NCI-H1436 treated with DMSO at 0.1 percent for 48 hours (cell line): ENCODE measurements at regions not wholly inside any gene's neighbourhood (a gene's known extent, or its start where the extent isn't known, plus 50 kb on each side); places are given as distances from the start of the nearest gene placed in this dataset.
"Not testable (repeated sequence)": the region's sequence is repeated elsewhere in the genome, so short reads cannot be mapped to it uniquely, and the experiment has no call there.

Source experiments
- DNase-seq: peaks from one replicate; lab custom pipeline; 2025; lab: John Stamatoyannopoulos, UW

DNA sequence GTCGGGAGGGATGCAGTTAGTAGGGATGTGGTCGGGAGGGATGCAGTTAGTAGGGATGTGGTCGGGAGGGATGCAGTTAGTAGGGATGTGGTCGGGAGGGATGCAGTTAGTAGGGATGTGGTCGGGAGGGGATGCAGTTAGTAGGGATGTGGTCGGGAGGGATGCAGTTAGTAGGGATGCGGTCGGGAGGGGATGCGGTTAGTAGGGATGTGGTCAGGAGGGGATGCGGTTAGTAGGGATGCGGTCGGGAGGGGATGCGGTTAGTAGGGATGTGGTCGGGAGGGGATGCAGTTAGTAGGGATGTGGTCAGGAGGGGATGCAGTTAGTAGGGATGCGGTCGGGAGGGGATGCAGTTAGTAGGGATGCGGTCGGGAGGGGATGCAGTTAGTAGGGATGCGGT lies 96.2 kb downstream of the BDH1 start:
- not testable (repeated sequence) for DNase-seq

DNA sequence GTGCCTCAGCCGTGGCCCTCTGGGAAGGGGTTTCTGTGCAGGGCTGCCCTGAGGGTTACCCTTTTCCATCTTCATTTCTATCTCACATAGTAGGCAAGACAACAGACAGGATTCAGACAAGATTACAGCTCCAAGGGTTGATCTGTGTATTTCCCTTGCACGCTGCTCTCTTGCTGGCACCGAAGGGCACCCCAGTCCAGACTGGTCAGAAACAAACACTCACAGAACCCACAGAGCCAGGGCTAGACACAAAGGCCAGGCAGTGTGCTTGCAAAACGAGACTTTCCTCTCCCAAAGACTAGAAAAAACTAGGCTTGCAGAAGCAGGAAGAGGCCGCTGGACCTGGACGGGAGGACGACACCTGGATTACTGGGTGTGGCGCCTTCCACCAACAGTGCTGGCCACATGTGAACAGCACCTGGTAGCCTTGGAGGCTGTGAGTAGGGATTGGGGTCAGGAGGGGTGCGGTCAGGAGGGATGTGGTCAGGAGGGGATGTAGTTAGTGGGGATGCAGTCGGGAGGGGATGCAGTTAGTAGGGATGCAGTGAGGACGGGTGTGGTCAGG lies 96.8 kb downstream of the BDH1 start:
- DNase-seq, result no peak

DNA sequence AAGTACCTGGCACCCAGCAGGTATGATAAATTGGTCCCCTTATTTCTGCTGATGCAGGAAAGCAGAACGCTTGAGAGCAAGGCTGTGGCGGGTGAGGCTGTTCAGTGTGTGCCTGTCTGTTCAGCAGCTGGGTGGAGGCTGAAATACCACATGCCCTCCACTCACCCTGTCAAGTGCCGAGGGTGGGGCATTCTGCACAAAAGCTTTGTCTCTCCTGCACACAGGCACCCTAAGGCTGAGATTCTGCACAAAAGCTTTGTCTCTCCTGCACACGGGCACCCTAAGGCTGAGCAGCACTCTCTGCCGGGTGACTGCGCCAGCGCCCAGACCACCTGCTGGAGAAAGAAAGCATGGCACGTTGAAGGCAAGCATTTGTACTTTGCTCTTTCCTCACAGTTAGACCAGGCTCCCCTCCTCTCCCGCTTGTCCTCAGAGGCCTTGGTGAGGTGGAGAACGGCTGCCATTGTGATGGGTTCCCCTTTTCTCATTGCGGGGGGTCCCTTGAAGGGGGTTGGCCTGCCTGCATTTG lies 97.5 kb downstream of the BDH1 start:
- no peak for DNase-seq

- no peak for DNase-seq
Observed at GRCh38 chr3:197456261-197457091, 99.3 kb downstream of the BDH1 start.

DNA sequence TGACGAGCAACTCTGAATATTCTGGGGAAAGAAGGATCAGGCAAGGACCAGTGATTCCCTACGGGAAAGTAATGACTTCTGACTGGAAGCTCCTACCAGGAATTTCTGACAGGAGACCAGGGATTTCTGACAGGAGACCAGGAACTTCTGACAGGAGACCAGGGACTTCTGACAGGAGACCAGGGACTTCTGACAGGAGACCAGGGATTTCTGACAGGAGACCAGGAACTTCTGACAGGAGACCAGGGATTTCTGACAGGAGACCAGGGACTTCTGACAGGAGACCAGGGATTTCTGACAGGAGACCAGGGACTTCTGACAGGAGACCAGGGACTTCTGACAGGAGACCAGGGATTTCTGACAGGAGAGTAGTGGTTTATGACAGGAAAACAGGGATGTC lies 100.9 kb downstream of the BDH1 start:
- DNase-seq, result not testable (repeated sequence)

DNA sequence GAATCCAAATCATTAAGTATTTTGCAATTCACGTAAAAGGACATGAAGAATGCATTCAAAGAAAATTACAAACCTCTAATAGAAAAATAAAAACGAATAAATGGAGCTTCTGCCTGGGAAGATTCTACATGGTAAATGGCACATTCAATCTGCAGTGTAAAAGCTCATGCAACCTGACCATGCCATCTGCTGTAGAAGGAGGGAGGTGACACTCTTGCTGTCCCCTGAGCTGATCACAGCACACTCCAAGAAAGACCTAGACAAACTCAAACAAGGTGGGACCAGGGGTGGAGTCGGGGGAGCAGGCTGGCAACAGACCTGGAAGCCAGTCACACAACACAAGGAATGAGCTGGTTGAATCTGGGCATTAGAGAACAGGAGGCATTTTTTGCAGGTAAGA lies 101.8 kb downstream of the BDH1 start:
- DNase-seq, result no peak

- no peak for DNase-seq
Observed at GRCh38 chr3:197450810-197451209, 105.0 kb downstream of the BDH1 start.

- no peak for DNase-seq
Observed at GRCh38 chr3:197450308-197450707, 105.5 kb downstream of the BDH1 start.

DNA sequence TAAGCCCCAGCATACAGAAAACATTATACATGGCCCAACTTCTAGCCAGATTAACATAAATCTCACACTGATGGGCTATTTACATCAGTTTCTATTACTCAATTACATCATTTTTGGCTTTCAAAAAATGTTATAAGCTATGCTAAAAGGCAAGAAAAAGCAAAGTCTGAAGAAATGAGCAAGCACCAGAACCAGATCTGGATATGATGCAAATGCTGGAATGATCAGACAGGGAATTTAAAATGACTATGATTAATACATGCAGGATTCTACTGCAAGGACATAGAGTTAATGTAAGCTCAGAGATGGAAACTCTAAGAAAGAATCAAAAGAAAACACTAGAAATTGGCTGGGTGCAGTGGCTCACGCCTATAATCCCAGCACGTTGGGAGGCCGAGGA lies 106.6 kb downstream of the BDH1 start:
- DNase-seq, result not testable (repeated sequence)

GRCh38 chr3:197447781-197448180 lies 108.0 kb downstream of the BDH1 start:
- not testable (repeated sequence) for DNase-seq

- DNase-seq, result no peak
Observed at GRCh38 chr3:197447057-197447456, 108.7 kb downstream of the BDH1 start.

DNA sequence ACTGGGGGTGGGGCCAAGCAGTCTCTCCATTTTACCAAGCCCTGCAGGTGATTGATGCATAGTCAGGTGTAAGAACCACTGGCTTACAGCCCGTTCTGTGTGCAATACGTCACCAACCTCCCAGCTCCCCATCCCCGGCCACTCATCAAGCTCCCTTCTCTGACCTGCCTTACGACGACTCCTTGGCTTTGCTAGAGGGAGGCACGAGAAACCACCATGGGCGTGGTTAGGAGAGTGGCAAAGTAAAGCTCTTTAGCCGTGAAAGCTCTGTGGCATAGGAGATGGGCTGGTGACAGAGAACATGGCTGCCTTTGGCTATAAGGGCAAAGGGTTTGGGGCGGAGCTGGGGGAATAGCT lies 109.1 kb downstream of the BDH1 start:
- no peak for DNase-seq

- no peak for DNase-seq
Observed at GRCh38 chr3:197445896-197446699, 109.7 kb downstream of the BDH1 start.

- DNase-seq, result no peak
Observed at GRCh38 chr3:197444793-197445379, 110.9 kb downstream of the BDH1 start.

DNA sequence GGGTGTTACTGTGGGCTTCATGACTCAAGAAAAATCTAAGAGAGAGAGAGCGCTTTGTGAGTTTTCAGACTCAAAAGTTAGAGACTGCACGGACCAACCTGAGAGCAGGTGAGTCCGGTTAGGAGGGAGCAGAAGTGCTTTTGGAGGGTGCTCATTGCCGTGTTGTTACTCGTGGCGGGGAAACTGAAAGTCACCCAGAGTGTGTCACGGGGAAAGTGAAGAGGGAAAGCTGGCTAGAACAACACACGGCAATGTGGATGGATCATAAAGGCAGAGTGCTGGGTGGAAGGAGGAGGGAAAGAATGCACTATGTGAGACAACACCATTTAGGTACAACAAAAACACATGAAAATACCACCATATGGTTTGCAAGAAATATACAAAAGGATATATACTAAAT lies 112.3 kb downstream of the BDH1 start:
- DNase-seq, result no peak

- DNase-seq, result no peak
Observed at GRCh38 chr3:197440717-197441303, 115.0 kb downstream of the BDH1 start.

- DNase-seq, result no peak
Observed at GRCh38 chr3:197438906-197439305, 116.9 kb downstream of the BDH1 start.

- DNase-seq, result no peak
Observed at GRCh38 chr3:197435426-197435825, 120.3 kb downstream of the BDH1 start.

DNA sequence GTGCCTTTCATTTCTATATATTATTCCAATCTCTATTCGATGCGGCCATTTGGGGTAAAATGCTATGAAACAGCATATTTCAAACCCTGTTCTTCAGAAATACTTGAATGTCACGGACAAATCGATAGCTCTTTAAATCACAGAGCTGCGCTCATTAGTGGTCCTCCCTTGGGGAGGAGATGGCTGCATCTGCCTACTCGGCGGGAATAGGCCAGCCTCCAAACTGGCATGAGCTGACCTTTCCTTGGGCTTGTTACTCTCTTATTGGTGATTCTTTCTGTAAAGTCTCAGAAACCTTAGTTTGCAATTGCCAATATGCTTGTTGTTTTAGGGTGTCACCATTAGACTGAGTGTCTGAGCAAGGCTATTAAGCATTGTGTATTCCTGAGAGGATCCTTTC lies 120.9 kb downstream of the BDH1 start:
- no peak for DNase-seq

DNA sequence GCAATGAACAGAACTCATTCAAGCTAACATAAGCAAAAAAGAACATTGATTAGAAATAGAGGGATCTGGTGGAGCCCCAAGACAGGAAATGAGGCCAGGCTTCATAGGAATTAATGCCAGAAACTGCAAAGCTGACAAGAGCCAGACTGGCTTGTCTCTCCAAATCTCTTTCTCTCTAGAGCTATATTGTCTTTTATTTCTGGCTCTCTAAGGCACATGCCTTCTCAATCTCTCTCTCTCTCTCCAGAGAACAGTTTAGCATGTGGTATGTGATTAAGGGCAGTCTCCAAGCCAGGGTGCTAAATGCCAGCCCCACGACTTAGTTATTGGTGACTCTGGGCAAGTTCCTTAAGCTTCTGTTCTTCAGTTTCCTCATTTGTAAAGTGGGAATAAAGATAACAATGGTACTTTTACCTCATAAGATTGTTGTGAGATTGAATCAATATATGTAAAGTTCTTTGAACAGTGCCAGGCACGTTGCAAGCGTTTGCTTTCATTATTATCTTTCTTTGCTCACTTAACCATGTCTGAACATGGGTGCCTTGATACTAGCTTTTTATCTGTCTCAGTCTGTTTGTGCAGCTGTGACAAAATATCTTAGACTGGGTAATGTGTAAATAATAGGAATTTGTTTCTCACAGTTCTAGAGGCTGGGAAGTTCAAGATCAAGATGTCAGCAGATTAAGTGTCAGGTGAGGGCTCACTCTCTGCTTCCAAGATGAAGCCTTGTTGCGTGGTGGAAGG lies 123.2 kb downstream of the BDH1 start:
- no peak for DNase-seq

- no peak for DNase-seq
Observed at GRCh38 chr3:197431346-197431910, 124.3 kb downstream of the BDH1 start.
